ENCODE measurements at regions not wholly inside any gene's neighbourhood (a gene's known extent, or its start where the extent isn't known, plus 50 kb on each side); places are given as distances from the start of the nearest gene placed in this dataset.

DNA sequence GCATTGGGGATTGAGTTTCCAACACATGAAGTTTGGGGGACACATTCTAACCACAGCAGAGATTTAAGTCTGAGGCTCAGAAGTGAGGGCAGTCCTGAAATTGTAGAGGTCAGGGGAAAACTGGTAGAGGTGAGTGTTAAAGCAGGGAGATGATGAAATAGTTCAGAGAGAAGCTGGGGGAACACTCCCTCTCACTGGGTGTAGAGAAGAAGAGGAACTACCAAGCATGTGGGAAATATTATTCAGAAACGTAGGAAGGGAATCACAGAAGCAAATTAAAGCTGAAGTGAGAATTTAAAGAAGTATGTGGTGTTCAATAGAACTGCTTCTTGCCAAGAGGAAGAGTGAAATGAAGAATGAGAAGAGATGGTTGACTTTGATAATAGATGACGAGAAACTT lies 121.5 kb upstream of the FAM3C start:
- Histone ChIP-seq H4K20me1 (ENCODE audit: insufficient read depth, low read length, poor library complexity, severe bottlenecking) (no peaks in the 10 kb centered on the region), H2AFZ (ENCODE audit: low read length) (no peak overlapping the region), H3K36me3 (ENCODE audit: insufficient read depth, low read length) (no peaks in the 10 kb centered on the region), H3K4me2 (ENCODE audit: low read depth, low read length, poor library complexity, severe bottlenecking) (no peak overlapping the region), H3K4me3 (ENCODE audit: low read length, poor library complexity, severe bottlenecking) (no peak overlapping the region), H3K27me3 (ENCODE audit: insufficient read depth, low read length, poor library complexity, severe bottlenecking) (no peaks in the 10 kb centered on the region), H3K9ac (ENCODE audit: low read depth, low read length, poor library complexity, severe bottlenecking) (no peak overlapping the region), H3K4me1 (ENCODE audit: insufficient read depth, low read length, poor library complexity, severe bottlenecking) (no peaks in the 10 kb centered on the region), H3K9me2 (replicated peaks; ENCODE audit: low read depth, low read length) (no peaks in the 10 kb centered on the region), H3K79me2 (ENCODE audit: insufficient read depth, low read length) (no peaks in the 10 kb centered on the region), H3K9me3 (ENCODE audit: insufficient read depth, low read depth, low read length) (no peaks in the 10 kb centered on the region), H3F3A (ENCODE audit: low read depth) (no peaks in the 10 kb centered on the region)
- TF ChIP-seq, protein P1, sequence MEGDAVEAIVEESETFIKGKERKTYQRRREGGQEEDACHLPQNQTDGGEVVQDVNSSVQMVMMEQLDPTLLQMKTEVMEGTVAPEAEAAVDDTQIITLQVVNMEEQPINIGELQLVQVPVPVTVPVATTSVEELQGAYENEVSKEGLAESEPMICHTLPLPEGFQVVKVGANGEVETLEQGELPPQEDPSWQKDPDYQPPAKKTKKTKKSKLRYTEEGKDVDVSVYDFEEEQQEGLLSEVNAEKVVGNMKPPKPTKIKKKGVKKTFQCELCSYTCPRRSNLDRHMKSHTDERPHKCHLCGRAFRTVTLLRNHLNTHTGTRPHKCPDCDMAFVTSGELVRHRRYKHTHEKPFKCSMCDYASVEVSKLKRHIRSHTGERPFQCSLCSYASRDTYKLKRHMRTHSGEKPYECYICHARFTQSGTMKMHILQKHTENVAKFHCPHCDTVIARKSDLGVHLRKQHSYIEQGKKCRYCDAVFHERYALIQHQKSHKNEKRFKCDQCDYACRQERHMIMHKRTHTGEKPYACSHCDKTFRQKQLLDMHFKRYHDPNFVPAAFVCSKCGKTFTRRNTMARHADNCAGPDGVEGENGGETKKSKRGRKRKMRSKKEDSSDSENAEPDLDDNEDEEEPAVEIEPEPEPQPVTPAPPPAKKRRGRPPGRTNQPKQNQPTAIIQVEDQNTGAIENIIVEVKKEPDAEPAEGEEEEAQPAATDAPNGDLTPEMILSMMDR (conservative IDR thresholded peaks at IDR 0.05; ENCODE audit: low read length), result no peak
- no peak for TF ChIP-seq EZH2phosphoT487 (IDR thresholded peaks at IDR 0.05; ENCODE audit: borderline replicate concordance)

DNA sequence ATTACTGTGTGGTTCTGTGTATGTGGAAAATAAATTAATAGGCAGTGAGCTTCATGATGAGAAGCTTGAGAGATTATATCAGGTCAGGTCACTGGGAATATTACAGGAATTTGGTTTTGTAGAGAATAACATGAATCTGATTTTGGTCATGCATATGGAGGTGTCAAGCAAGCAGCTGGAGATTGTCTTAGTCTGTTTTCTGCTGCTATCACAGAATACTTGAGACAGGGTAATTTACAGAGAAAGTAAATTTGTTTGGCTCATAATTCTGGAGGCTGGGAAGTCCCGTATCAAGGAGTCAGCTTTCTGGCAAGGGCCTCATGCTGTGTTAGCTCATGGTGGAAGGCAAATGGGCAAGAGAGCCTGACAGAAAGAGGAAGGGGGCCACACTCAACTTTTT lies 120.7 kb upstream of the FAM3C start:
- no peaks in the 10 kb centered on the region for H3K9me2 ChIP-seq (replicated peaks; ENCODE audit: low read depth, low read length)
- H3K4me2 ChIP-seq (ENCODE audit: low read depth, low read length, poor library complexity, severe bottlenecking), result no peak overlapping the region
- no peaks in the 10 kb centered on the region for H3K27me3 ChIP-seq (ENCODE audit: insufficient read depth, low read length, poor library complexity, severe bottlenecking)
- H4K20me1 ChIP-seq (ENCODE audit: insufficient read depth, low read length, poor library complexity, severe bottlenecking), result no peaks in the 10 kb centered on the region
- TF ChIP-seq, protein P1 (conservative IDR thresholded peaks at IDR 0.05; ENCODE audit: low read length), result no peak
- TF ChIP-seq EZH2phosphoT487 (IDR thresholded peaks at IDR 0.05; ENCODE audit: borderline replicate concordance), result no peak
- no peaks in the 10 kb centered on the region for H3K36me3 ChIP-seq (ENCODE audit: insufficient read depth, low read length)
- H3K79me2 ChIP-seq (ENCODE audit: insufficient read depth, low read length), result no peaks in the 10 kb centered on the region
- no peaks in the 10 kb centered on the region for H3K4me1 ChIP-seq (ENCODE audit: insufficient read depth, low read length, poor library complexity, severe bottlenecking)
- no peak overlapping the region for H3K4me3 ChIP-seq (ENCODE audit: low read length, poor library complexity, severe bottlenecking)
- no peaks in the 10 kb centered on the region for H3F3A ChIP-seq (ENCODE audit: low read depth)
- H3K9me3 ChIP-seq (ENCODE audit: insufficient read depth, low read depth, low read length), result no peaks in the 10 kb centered on the region
- H3K9ac ChIP-seq (ENCODE audit: low read depth, low read length, poor library complexity, severe bottlenecking), result no peak overlapping the region
- H2AFZ ChIP-seq (ENCODE audit: low read length), result no peak overlapping the region

DNA sequence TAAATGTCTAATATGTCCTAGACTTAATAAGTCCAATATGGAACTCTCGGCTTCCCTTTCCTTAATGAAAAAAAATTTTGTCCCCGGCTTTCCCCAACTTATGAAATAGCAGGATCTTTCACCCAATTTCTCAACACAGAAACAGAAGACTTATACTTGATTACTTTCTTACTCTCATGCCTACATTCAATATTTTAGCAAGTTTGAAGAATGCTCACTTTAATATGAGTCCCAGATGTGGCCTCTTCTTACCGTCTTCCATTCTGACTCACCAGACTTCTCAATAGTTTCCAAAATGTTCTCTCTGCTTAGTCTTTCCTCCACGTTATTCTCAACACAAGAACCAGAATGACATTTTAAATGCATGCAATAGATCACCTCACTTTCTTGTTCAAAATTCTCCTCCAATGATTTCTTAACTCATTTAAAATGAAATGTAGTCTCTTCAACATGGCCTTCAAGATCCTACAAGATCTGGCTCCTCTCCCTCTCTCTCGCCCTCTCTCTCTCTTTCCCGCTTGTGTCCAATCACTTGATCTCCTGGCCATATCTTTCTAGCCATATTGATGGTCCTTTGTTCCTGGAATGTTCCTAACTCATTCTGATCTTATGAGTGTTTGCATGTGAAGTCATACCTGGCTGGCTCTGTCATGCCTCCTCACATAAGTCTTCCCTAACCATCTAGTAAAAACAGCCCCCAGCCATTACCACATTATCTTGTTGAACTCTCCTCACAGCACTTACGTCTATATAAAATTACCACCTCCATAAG lies 119.7 kb upstream of the FAM3C start:
- H3K9me3 ChIP-seq (ENCODE audit: insufficient read depth, low read depth, low read length), result peaks cover 4% of the 10 kb centered on the region; the same call in 1 of the 2 replicates
- H4K20me1 ChIP-seq (ENCODE audit: insufficient read depth, low read length, poor library complexity, severe bottlenecking), result no peaks in the 10 kb centered on the region
- H3K4me1 ChIP-seq (ENCODE audit: insufficient read depth, low read length, poor library complexity, severe bottlenecking), result no peaks in the 10 kb centered on the region
- H2AFZ ChIP-seq (ENCODE audit: low read length), result no peak overlapping the region
- no peaks in the 10 kb centered on the region for H3K36me3 ChIP-seq (ENCODE audit: insufficient read depth, low read length)
- no peak for TF ChIP-seq EZH2phosphoT487 (IDR thresholded peaks at IDR 0.05; ENCODE audit: borderline replicate concordance)
- TF ChIP-seq, protein P1 (conservative IDR thresholded peaks at IDR 0.05; ENCODE audit: low read length), result no peak
- no peaks in the 10 kb centered on the region for H3K79me2 ChIP-seq (ENCODE audit: insufficient read depth, low read length)
- H3K27me3 ChIP-seq (ENCODE audit: insufficient read depth, low read length, poor library complexity, severe bottlenecking), result no peaks in the 10 kb centered on the region
- H3K9me2 ChIP-seq (replicated peaks; ENCODE audit: low read depth, low read length), result no peaks in the 10 kb centered on the region
- no peak overlapping the region for H3K4me2 ChIP-seq (ENCODE audit: low read depth, low read length, poor library complexity, severe bottlenecking)
- no peak overlapping the region for H3K4me3 ChIP-seq (ENCODE audit: low read length, poor library complexity, severe bottlenecking)
- H3K9ac ChIP-seq (ENCODE audit: low read depth, low read length, poor library complexity, severe bottlenecking), result no peak overlapping the region
- H3F3A ChIP-seq (ENCODE audit: low read depth), result no peaks in the 10 kb centered on the region

Data from Loucy (cell line).